ENCODE measurements at regions not wholly inside any gene's neighbourhood (a gene's known extent, or its start where the extent isn't known, plus 50 kb on each side); places are given as distances from the start of the nearest gene placed in this dataset.

GRCh38 chr1:95703046-95703445 lies 469.0 kb downstream of the RWDD3 start:
- TF ChIP-seq, protein P1, sequence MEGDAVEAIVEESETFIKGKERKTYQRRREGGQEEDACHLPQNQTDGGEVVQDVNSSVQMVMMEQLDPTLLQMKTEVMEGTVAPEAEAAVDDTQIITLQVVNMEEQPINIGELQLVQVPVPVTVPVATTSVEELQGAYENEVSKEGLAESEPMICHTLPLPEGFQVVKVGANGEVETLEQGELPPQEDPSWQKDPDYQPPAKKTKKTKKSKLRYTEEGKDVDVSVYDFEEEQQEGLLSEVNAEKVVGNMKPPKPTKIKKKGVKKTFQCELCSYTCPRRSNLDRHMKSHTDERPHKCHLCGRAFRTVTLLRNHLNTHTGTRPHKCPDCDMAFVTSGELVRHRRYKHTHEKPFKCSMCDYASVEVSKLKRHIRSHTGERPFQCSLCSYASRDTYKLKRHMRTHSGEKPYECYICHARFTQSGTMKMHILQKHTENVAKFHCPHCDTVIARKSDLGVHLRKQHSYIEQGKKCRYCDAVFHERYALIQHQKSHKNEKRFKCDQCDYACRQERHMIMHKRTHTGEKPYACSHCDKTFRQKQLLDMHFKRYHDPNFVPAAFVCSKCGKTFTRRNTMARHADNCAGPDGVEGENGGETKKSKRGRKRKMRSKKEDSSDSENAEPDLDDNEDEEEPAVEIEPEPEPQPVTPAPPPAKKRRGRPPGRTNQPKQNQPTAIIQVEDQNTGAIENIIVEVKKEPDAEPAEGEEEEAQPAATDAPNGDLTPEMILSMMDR (IDR thresholded peaks at IDR 0.05 in 4 of 5, conservative IDR thresholded peaks at IDR 0.05 in 1 of 5): no peak
- TF ChIP-seq POLR2A (IDR thresholded peaks at IDR 0.05): no peak

All from gastrocnemius medialis (tissue), 4 donors.